Epithelial cell of prostate (primary cell): ENCODE measurements at regions not wholly inside any gene's neighbourhood (a gene's known extent, or its start where the extent isn't known, plus 50 kb on each side); places are given as distances from the start of the nearest gene placed in this dataset.
"Not testable (repeated sequence)": the region's sequence is repeated elsewhere in the genome, so short reads cannot be mapped to it uniquely, and the experiment has no call there.

Experiments used
- DNase-seq: peaks from one replicate; pipeline ENCODE4 v3.0.0-alpha.2; 2011; ENCODE audit warnings: low read depth, low spot score
- H3K27ac ChIP-seq: fragments of 450-650 bp; 2 replicates; pipeline ENCODE4 v1.5.1; 2017; ENCODE audit warnings: mild to moderate bottlenecking

GRCh38 chr5:163089926-163090325 lies 347.5 kb upstream of the CCNG1 start:
- H3K27ac ChIP-seq: no peak overlapping the region
- DNase-seq: no peak

DNA sequence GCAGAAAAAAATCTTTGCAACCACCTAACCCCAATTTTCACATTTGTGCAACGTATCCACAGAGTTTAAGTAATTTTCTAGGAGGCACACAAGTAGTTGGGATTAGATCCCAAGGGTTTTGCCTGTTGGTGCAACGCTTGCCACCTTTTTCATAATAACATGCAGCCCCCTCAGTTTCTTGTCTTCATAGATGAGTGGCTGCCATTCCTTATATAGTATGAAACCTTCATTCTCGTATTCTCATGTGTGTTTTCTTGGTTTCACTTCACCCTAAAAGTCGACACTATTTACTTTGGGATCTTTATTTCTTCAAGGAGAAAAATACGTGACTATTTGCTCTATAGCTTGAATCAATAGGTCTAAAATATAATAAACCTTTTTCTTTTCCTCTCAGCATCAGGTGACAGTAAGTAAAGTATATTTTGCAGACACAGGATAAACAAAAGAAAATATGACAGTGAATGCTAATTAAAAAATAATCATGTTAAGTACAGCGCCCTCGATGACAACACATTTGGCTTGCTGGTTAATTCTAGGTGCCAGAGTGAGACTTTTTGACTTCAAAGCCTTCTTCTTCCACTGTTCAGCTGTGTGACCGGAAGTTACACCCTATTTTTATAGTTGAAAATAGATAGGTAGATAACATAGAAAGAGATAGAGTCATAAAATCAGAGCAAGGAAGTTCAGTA lies 342.8 kb upstream of the CCNG1 start:
- no peak overlapping the region for H3K27ac ChIP-seq
- DNase-seq: no peak

GRCh38 chr5:163104464-163104863 lies 332.9 kb upstream of the CCNG1 start:
- no peak for DNase-seq
- H3K27ac ChIP-seq: no peak overlapping the region

DNA sequence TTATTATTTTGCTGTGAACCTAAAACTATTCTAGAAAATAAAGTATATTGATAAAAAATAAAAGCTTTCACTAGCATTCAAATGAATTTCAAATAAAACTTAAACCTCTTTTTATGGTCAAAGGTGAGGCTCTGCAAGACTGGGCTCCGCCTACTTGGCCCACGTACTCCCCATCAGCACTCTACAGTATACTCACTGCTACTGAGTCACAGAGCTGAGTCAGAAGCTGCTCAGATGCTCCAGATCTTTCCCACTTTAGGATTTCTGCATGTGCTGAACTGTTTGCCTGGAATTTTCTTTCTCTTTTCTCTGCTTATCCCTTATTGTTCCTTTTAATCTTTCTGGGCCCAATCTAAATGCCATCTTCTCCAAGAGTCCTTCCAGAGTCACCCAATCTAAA lies 331.9 kb upstream of the CCNG1 start:
- H3K27ac ChIP-seq: no peak overlapping the region
- peak; percentile 14 for DNase-seq

DNA sequence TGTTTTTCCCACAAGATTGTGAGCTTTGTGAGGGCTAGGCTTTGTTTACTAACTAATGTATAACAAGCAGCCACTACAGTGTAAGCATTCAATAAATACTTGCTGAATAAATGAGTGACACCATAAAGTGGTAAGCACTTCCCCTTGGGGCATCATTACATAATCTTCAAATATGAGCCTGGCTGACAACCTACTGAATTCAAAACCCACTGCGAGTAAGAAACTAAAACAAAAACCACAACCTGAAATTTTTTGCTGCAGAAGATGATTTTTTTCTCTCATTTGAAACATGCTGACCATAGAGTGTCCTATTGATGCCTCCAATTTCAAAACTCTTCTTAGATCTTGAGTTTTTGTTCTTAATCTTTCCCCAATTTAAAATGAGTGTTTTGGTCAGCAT lies 331.3 kb upstream of the CCNG1 start:
- no peak overlapping the region for H3K27ac ChIP-seq
- DNase-seq: no peak

DNA sequence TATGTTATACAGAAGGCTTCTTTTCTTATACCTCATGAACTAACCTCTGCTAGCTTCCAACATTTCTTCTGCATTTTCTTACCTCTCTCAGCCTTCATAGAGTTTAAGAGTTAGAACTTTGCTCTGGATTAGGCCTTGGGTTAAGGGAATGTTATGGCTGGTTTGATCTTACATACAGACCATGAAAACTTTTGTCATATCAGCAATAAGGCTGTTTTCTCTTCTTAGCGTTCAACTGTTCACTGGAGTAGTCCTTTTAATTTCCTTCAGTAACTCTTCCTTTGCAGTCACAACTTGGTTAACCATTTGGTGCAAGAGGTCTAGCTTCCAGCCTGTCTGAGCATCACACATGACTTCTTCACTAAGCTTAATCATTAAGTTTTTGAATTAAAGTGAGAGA lies 329.0 kb upstream of the CCNG1 start:
- no peak for DNase-seq

DNA sequence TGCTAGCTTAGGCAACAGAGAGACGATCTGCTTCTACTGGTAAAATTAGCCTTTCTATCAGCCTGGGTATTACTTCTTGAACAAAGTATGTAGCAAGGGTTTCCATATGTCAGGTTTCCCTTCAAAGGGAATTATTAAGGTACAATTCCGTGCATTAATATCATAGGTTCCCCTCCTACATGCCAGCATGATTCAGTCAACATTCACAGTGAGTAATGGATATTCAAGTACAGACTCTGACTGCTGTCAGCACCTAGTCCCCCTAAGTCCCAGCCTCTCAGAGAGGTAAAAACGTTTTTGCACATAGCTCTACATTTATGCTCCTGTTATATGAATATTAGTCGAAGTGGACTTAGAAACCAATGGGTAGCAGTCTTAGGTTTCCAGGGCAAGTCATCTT lies 322.4 kb upstream of the CCNG1 start:
- no peak overlapping the region for H3K27ac ChIP-seq
- no peak for DNase-seq

More for the DNA sequence above, 329.0 kb upstream of the CCNG1 start:
- no peak overlapping the region for H3K27ac ChIP-seq

GRCh38 chr5:163116618-163117017 lies 320.8 kb upstream of the CCNG1 start:
- H3K27ac ChIP-seq, DNase-seq: not testable (repeated sequence)

DNA sequence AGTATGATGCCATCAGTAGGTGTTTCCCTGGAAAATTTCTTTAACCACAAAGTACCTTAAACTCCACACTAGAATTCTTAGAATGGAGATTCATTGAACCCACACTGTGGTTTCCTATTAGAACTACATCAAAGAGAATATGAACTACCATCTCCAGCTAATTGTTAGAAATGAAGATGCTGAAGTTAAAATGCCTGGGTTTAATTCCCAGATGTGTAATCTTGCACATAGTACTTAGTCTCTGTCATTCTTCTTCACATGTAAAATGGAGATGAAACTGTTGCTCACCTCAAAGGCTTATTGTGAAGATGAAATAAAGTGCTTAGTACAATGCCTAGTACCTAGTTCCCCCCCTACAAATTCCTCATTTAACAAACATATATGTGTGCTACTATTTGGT lies 303.3 kb upstream of the CCNG1 start:
- DNase-seq: no peak
- H3K27ac ChIP-seq: no peak overlapping the region

DNA sequence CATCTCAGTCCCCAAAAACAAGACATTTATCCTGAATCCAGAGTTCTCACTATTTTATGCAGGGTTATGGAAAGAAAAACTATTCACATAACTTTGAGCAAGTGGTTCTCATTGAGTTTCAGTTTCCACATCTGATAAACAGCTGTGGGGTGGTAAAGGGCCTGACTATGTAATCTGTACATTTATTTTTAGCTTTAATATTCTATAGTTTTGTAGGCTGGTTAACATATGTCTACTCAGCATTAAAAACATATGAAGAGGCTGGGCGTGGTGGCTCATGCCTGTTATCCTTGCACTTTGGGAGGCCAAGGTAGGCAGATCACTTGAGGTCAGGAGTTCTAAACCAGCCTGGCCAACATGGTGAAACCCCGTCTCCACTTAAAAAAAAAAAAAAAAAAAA lies 301.5 kb upstream of the CCNG1 start:
- no peak for DNase-seq
- H3K27ac ChIP-seq: no peak overlapping the region

DNA sequence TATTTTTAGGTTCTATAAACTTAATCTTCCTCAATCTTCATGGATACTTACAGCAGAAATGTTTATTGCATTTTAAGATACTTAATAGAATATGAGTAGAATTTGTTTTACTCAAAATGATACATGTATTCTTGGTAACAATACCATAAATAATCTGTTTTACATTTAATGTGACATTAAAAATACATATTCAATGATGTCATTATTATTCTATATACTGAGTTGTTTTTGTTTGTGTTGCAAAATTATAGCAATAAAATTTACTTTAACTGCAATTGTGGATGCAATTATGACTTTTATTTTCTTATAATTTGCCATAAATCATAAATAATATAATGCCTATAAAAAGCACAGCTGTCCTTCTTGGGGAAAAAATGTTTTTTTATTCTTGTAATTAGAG lies 275.9 kb upstream of the CCNG1 start:
- DNase-seq: no peak
- H3K27ac ChIP-seq: no peak overlapping the region

DNA sequence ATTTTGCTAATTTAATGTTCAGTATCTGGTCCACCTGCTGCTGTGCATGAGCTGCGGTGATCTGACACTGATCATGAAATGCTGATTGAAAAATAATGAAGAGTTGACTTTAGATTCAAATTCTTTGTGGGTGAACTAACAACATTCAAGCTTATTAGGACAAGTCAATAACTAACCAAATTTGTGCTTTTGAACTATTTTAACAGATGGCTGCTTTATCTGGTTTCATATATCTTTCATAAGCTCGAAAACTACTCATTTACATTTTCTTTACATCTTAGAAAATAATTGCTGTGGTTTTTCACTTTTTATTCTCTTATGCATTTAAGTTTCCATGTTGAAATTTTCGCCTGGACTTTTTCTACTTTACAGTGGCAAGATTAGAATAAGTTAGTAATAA lies 274.8 kb upstream of the CCNG1 start:
- H3K27ac ChIP-seq: no peak overlapping the region
- DNase-seq: no peak

DNA sequence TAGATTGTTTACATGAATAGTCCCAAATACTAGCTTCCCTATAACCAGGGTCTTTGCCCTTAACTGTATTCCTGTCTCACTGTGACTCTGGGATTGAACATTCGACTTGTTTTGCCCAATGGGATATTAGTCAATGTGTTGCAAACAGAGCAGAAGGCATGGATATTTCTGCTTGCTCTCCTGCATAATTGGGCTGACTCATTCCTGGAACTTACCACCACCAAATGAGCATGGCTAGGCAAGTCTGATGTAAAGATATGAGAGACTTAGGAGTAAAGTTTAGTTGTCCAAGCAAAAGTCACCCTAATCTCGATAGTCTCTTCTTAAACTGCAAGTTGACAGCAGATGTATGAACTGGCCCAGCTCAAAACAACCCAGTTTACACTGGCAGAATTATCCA lies 273.5 kb upstream of the CCNG1 start:
- no peak overlapping the region for H3K27ac ChIP-seq
- peak; percentile 5 for DNase-seq

GRCh38 chr5:163165277-163165676 lies 272.1 kb upstream of the CCNG1 start:
- H3K27ac ChIP-seq: no peak overlapping the region
- DNase-seq: no peak

- not testable (repeated sequence) for DNase-seq
These were observed 267.2 kb upstream of the CCNG1 start for GRCh38 chr5:163170161-163170560.

GRCh38 chr5:163172540-163173338 lies 264.7 kb upstream of the CCNG1 start:
- no peak for DNase-seq
- H3K27ac ChIP-seq: no peak overlapping the region

More at GRCh38 chr5:163170161-163170560, 267.2 kb upstream of the CCNG1 start:
- not testable (repeated sequence) for H3K27ac ChIP-seq

DNA sequence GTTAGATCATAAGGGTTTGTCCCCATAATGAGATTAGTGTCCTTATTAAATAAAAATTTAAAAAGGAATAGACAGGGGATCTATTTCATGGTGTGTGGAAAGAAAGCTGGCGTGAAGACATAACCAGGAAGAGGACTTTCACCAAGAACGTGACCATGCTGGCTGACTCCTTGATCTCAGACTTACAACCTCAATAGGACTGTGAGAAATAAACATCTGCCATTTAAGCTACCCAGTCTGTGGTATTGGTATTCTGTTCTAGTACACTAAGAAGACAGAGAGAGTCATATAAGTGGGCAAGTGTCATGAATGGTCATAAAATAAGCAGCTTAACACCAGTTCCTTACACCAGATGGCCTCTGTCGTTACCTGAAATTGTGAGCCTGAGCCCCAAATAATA lies 259.4 kb upstream of the CCNG1 start:
- DNase-seq: no peak
- H3K27ac ChIP-seq: no peak overlapping the region

GRCh38 chr5:163185315-163185714 lies 252.1 kb upstream of the CCNG1 start:
- DNase-seq: no peak
- no peak overlapping the region for H3K27ac ChIP-seq

GRCh38 chr5:163189023-163189553 lies 248.3 kb upstream of the CCNG1 start:
- H3K27ac ChIP-seq: no peak overlapping the region
- DNase-seq: no peak

DNA sequence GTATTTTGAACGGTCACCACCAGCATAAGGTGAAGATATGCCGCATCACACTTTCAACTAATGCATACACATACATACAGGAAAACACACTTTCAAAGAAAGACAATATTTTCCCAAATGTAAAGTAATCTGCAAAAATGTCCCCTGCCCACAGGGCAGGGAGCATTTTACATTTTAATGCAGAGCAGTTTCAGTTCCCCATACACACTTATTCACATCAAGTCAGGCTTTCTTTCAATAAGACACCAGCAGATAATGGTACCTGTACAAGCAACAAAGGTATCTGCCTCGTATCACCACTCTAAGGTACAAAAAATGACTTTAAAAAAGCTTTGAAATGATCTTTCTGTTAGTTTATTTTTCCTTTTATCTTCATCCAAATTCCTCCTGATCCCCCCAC lies 247.1 kb upstream of the CCNG1 start:
- DNase-seq: no peak

GRCh38 chr5:163190784-163191183 lies 246.6 kb upstream of the CCNG1 start:
- H3K27ac ChIP-seq: no peak overlapping the region
- no peak for DNase-seq

More for the DNA sequence above, 247.1 kb upstream of the CCNG1 start:
- no peak overlapping the region for H3K27ac ChIP-seq
